Right lung (tissue), 2 donors: ENCODE measurements at regions not wholly inside any gene's neighbourhood (a gene's known extent, or its start where the extent isn't known, plus 50 kb on each side); places are given as distances from the start of the nearest gene placed in this dataset.
"Not testable (repeated sequence)": the region's sequence is repeated elsewhere in the genome, so short reads cannot be mapped to it uniquely, and the experiment has no call there.

Experiments used
- DNase-seq, 2 donors: peaks; one replicate each; pipeline ENCODE4 v3.0.0-alpha.2; 2013

- DNase-seq: no peak
Measured at GRCh38 chr3:145698250-145698649, 462.7 kb downstream of the PLOD2 start.

- DNase-seq: no peak
Measured at GRCh38 chr3:145698749-145699148, 462.2 kb downstream of the PLOD2 start.

GRCh38 chr3:145704020-145704419, 457.0 kb downstream of the PLOD2 start:
- DNase-seq: no peak

- DNase-seq: not testable (repeated sequence)
Measured at GRCh38 chr3:145709779-145710178, 451.2 kb downstream of the PLOD2 start.

GRCh38 chr3:145716519-145716918, 444.5 kb downstream of the PLOD2 start:
- DNase-seq: no peak

GRCh38 chr3:145719114-145719513, 441.9 kb downstream of the PLOD2 start:
- no peak for DNase-seq

- DNase-seq: no peak
Measured at GRCh38 chr3:145721273-145721805, 439.6 kb downstream of the PLOD2 start.

GRCh38 chr3:145721815-145722214, 439.2 kb downstream of the PLOD2 start:
- no peak for DNase-seq

GRCh38 chr3:145727476-145727875, 433.5 kb downstream of the PLOD2 start:
- no peak for DNase-seq

- DNase-seq: no peak
Measured at GRCh38 chr3:145735631-145736030, 425.4 kb downstream of the PLOD2 start.

- no peak for DNase-seq
Measured at GRCh38 chr3:145737952-145738351, 423.0 kb downstream of the PLOD2 start.

GRCh38 chr3:145739926-145740325, 421.1 kb downstream of the PLOD2 start:
- DNase-seq: no peak

GRCh38 chr3:145750657-145751056, 410.3 kb downstream of the PLOD2 start:
- no peak for DNase-seq

GRCh38 chr3:145752576-145752975, 408.4 kb downstream of the PLOD2 start:
- no peak for DNase-seq

GRCh38 chr3:145754605-145755289, 406.2 kb downstream of the PLOD2 start:
- no peak for DNase-seq

- DNase-seq: no peak
Measured at GRCh38 chr3:145760036-145760435, 400.9 kb downstream of the PLOD2 start.

- no peak for DNase-seq
Measured at GRCh38 chr3:145767909-145768308, 393.1 kb downstream of the PLOD2 start.

- peak in 1 of 2 donors; percentile 42 for DNase-seq
Measured at GRCh38 chr3:145776782-145777408, 384.1 kb downstream of the PLOD2 start.

GRCh38 chr3:145780301-145780700, 380.7 kb downstream of the PLOD2 start:
- DNase-seq: no peak

- DNase-seq: no peak
Measured at GRCh38 chr3:145785668-145786067, 375.3 kb downstream of the PLOD2 start.

- DNase-seq: no peak
Measured at GRCh38 chr3:145798007-145798406, 363.0 kb downstream of the PLOD2 start.

- no peak for DNase-seq
Measured at GRCh38 chr3:145798696-145799537, 362.1 kb downstream of the PLOD2 start.

- no peak for DNase-seq
Measured at GRCh38 chr3:145801696-145802095, 359.3 kb downstream of the PLOD2 start.
